Testis (tissue), 2 donors: ENCODE measurements at regions not wholly inside any gene's neighbourhood (a gene's known extent, or its start where the extent isn't known, plus 50 kb on each side); places are given as distances from the start of the nearest gene placed in this dataset.

Experiments used
- CTCF ChIP-seq, 3 experiments: fragments of 450-650 bp in 2 of 3; fragments of 200-600 bp in 1 of 3; sonication (generic) in 1 of 3; IDR thresholded peaks; one replicate each; pipeline ENCODE4 v1.5.1; 2016 to 2019; ENCODE audit warnings: antibody characterized with exemption in 3 of 3, mild to moderate bottlenecking in 2 of 3, moderate library complexity in 1 of 3
- POLR2A ChIP-seq: fragments of 450-650 bp; IDR thresholded peaks from one replicate; pipeline ENCODE4 v1.6.1; 2017; ENCODE audit warnings: antibody characterized with exemption, mild to moderate bottlenecking, moderate library complexity

- TF ChIP-seq CTCF (IDR thresholded peaks at IDR 0.05) (no peak), POLR2A (no peak)
Measured at GRCh38 chr20:39170896-39171463, 208.8 kb downstream of the DHX35 start.
